A673 (cell line): ENCODE measurements at regions not wholly inside any gene's neighbourhood (a gene's known extent, or its start where the extent isn't known, plus 50 kb on each side); places are given as distances from the start of the nearest gene placed in this dataset.
"Not testable (repeated sequence)": the region's sequence is repeated elsewhere in the genome, so short reads cannot be mapped to it uniquely, and the experiment has no call there.

Experiments used
- BruUV-seq: library from RNA; stranded (reverse); fragments of 400-500 nt; replicated peaks from 2 replicates; lab custom pipeline; 2021; lab: Mats Ljungman, UMichigan
- CTCF ChIA-PET: fragments of 300-600 bp; sonication (Branson Sonifier 250); formaldehyde crosslinking; loops from one replicate; lab custom pipeline; 2022; ENCODE audit warnings: antibody characterized with exemption; lab: Charles Lee
- POLR2A ChIA-PET: fragments of 300-600 bp; sonication (Branson Sonifier 250); formaldehyde crosslinking; loops from one replicate; lab custom pipeline; 2022; ENCODE audit warnings: antibody characterized with exemption; ENCODE audit not compliant: low non-redundant PET; lab: Charles Lee
- DNase-seq: peaks from one replicate; pipeline ENCODE4 v3.0.0-alpha.2; 2015; ENCODE audit warnings: low spot score
- H3K27ac ChIP-seq: fragments of 200-600 bp; sonication (generic); 2 replicates; pipeline ENCODE4 v1.5.1; 2016; ENCODE audit warnings: mixed run types, low read depth, mild to moderate bottlenecking, mixed read lengths, antibody characterized with exemption, low read length; ENCODE audit not compliant: poor library complexity, severe bottlenecking
- H3K27me3 ChIP-seq: fragments of 200-600 bp; sonication (generic); replicated peaks from 2 replicates; pipeline ENCODE4 v1.6.1; 2017; ENCODE audit warnings: mixed run types, low read depth, mild to moderate bottlenecking, mixed read lengths, antibody characterized with exemption, low read length; ENCODE audit not compliant: insufficient read depth, poor library complexity
- H3K36me3 ChIP-seq: fragments of 200-600 bp; sonication (generic); 2 replicates; pipeline ENCODE4 v1.6.1; 2016; ENCODE audit warnings: mixed run types, mild to moderate bottlenecking, mixed read lengths, antibody characterized with exemption, low read length; ENCODE audit not compliant: insufficient read depth, poor library complexity, severe bottlenecking
- H3K4me1 ChIP-seq: fragments of 200-600 bp; sonication (generic); 2 replicates; pipeline ENCODE4 v1.6.1; 2017; ENCODE audit warnings: mixed run types, mild to moderate bottlenecking, mixed read lengths, antibody characterized with exemption, low read length; ENCODE audit not compliant: insufficient read depth, poor library complexity, severe bottlenecking
- H3K4me3 ChIP-seq: fragments of 200-600 bp; sonication (generic); 2 replicates; pipeline ENCODE4 v1.5.1; 2016; ENCODE audit warnings: low read depth, mixed run types, mild to moderate bottlenecking, mixed read lengths, low read length; ENCODE audit not compliant: poor library complexity, severe bottlenecking
- H3K9me3 ChIP-seq: fragments of 200-600 bp; sonication (generic); 2 replicates; pipeline ENCODE4 v1.6.1; 2016; ENCODE audit warnings: mixed run types, low read depth, mild to moderate bottlenecking, mixed read lengths, antibody characterized with exemption, low read length; ENCODE audit not compliant: poor library complexity, severe bottlenecking
- intact Hi-C: fragments of 100-400 bp; cut with micrococcal nuclease; formaldehyde crosslinking; loops from one replicate; pipeline ENCODE4 v1.10.0; 2022; ENCODE audit not compliant: unreplicated experiment

DNA sequence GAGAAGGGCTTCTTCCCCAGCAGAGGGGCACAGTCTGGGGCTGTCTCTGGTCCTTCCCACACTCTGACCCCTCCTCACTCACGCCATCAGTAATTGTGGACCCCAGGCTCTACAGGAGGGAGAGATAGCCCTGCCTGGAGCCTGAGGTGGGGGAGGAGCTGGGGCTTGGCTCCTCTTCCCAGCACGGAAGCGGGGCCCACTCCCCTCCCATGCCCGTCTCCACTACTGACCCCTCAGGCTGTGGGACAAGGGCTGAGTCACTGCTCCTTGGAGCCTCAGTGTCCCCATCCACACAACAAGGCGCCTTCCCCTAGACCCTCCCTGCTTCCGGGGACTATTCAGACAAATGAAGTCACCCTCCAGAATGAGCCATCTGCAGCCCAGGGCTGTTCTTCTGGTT is 133.1 kb downstream of the TNFRSF13B start:
- H3K4me3 ChIP-seq, CTCF ChIA-PET, H3K4me1 ChIP-seq, H3K9me3 ChIP-seq, H3K27ac ChIP-seq, H3K27me3 ChIP-seq, BruUV-seq, POLR2A ChIA-PET, DNase-seq, intact Hi-C loops, H3K36me3 ChIP-seq: not testable (repeated sequence)

GRCh38 chr17:16838287-16838686 is 133.6 kb downstream of the TNFRSF13B start:
- H3K36me3 ChIP-seq, DNase-seq, H3K4me3 ChIP-seq, POLR2A ChIA-PET, H3K4me1 ChIP-seq, BruUV-seq, H3K9me3 ChIP-seq, H3K27ac ChIP-seq, H3K27me3 ChIP-seq, CTCF ChIA-PET, intact Hi-C loops: not testable (repeated sequence)

DNA sequence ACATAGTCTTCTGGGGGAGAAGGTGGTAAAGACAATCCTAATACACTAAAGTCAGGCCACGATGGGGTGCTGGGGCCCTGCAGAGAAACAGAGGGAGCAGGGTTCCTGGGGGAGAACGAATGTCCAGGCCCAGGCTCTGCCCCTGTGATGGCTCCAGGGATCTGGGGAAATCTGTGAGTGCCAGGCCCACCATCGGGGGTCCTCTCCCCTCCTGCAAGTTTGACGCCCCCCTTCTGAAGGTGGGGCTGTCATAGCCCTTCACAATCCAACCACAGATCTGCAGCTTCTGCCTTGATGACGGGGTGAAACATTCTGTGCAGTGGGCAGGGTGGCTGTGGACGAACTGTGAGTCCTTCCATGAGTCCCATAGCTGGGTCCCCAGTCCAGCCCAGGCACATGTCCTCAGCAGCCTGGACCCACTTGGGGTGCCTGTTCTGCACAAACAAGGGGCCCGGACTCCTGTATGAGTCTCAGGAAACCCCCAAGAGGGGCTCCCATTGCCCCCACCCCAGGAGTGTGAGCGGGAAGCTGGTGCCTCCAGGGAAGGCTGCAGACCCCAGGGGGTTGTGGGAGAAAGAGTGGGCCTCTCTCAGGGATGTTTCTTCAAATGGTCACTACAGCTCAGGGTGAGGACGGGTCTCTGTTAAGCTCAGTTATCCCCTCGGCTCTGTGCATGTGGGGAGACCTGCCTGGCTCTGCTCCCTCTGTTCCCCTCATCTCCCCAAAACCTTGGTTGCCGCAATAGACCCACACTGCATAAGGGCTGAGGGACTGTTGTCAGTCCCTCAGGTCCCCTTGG is 134.3 kb downstream of the TNFRSF13B start:
- CTCF ChIA-PET, intact Hi-C loops, H3K9me3 ChIP-seq, H3K27ac ChIP-seq, H3K4me3 ChIP-seq, H3K36me3 ChIP-seq, POLR2A ChIA-PET, H3K4me1 ChIP-seq, DNase-seq, H3K27me3 ChIP-seq, BruUV-seq: not testable (repeated sequence)

DNA sequence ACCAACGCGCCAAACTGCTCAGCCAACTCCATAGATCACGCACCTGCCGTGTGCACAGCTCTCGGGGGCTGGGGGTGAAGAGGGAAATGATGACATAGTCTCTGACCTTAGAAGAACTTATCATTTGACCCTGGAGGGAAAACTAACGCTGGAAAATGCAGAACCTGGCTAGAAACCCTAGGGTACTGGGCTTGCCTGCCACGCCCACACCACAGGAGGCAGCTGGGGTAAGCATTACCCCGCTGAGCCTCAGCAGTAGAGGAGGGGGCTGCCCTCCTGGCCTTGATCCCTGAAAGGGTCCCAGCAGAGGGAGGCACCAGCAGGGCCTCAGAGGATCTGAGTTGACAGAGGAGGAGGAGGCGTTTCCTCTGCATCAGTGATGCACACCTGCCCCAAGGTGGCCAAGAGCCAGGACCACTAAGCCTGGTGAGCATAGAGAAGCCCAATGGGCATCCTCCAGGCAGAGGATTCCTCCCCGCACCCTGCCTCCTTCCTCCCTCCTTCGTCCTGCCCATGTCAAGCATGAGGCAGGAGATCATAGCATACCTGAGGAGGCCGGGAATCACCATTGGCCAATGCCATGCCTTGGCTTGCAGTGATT is 135.5 kb downstream of the TNFRSF13B start:
- DNase-seq: not testable (repeated sequence)

DNA sequence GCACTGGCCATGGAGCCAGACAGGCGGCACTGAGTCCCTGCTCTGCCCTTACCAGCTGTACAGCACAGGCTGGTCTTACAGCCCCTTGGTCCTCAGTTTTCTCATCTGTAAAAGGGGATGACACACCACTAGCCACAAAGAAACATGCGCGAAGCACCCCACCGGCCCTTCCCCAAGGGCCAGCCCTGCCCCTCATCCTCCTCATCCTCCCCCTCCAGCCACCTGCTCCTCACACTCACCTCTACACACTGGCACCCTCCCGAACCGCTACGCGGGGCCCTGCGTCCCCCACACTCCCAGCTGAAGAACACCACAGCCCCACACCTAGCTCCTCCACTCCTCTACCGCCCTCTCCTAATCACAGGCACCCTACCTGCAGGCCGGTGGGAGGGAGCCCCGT is 138.4 kb downstream of the TNFRSF13B start:
- BruUV-seq, H3K36me3 ChIP-seq, intact Hi-C loops, H3K4me3 ChIP-seq, POLR2A ChIA-PET, H3K9me3 ChIP-seq, H3K27me3 ChIP-seq, H3K27ac ChIP-seq, H3K4me1 ChIP-seq, DNase-seq, CTCF ChIA-PET: not testable (repeated sequence)

More for the DNA sequence above, 135.5 kb downstream of the TNFRSF13B start:
- H3K4me1 ChIP-seq, H3K36me3 ChIP-seq, H3K9me3 ChIP-seq, H3K27ac ChIP-seq, BruUV-seq, POLR2A ChIA-PET, intact Hi-C loops, CTCF ChIA-PET, H3K27me3 ChIP-seq, H3K4me3 ChIP-seq: not testable (repeated sequence)

- POLR2A ChIA-PET, H3K4me3 ChIP-seq, H3K27me3 ChIP-seq, DNase-seq, BruUV-seq, H3K9me3 ChIP-seq, H3K4me1 ChIP-seq, H3K27ac ChIP-seq, CTCF ChIA-PET, H3K36me3 ChIP-seq, intact Hi-C loops: not testable (repeated sequence)
Measured at GRCh38 chr17:16832853-16833252, 139.1 kb downstream of the TNFRSF13B start.

- CTCF ChIA-PET, BruUV-seq, H3K27me3 ChIP-seq, intact Hi-C loops, DNase-seq, H3K4me1 ChIP-seq, H3K4me3 ChIP-seq, H3K9me3 ChIP-seq, H3K27ac ChIP-seq, H3K36me3 ChIP-seq, POLR2A ChIA-PET: not testable (repeated sequence)
Measured at GRCh38 chr17:16832206-16832605, 139.7 kb downstream of the TNFRSF13B start.
